Mesendoderm (in vitro differentiated cells): ENCODE measurements at regions not wholly inside any gene's neighbourhood (a gene's known extent, or its start where the extent isn't known, plus 50 kb on each side); places are given as distances from the start of the nearest gene placed in this dataset.

ENCODE experiments used
- DNase-seq: peaks from one replicate; pipeline ENCODE4 v3.0.0; 2013
- H2AK5ac ChIP-seq: 2 replicates; pipeline ENCODE4 v1.6.1; 2013; ENCODE audit warnings: low read length, inconsistent platforms
- H2BK120ac ChIP-seq: 2 replicates; pipeline ENCODE4 v1.6.1; 2013; ENCODE audit warnings: low read depth, mild to moderate bottlenecking, low read length, moderate library complexity, mixed read lengths
- H2BK15ac ChIP-seq: replicated peaks from 2 replicates; pipeline ENCODE4 v1.6.1; 2013; ENCODE audit warnings: low read depth, mild to moderate bottlenecking, moderate library complexity
- H2BK5ac ChIP-seq: 2 replicates; pipeline ENCODE4 v1.6.1; 2013; ENCODE audit warnings: low read length, inconsistent platforms
- H3K18ac ChIP-seq: 2 replicates; pipeline ENCODE4 v1.6.1; 2013; ENCODE audit warnings: mild to moderate bottlenecking, low read length, mixed read lengths
- H3K23ac ChIP-seq: one replicate; pipeline ENCODE4 v1.6.1; 2013; ENCODE audit warnings: low read length
- H3K27ac ChIP-seq: 2 replicates; pipeline ENCODE4 v1.5.1; 2013; ENCODE audit warnings: low read depth, mild to moderate bottlenecking, inconsistent platforms, low read length, moderate library complexity
- H3K27me3 ChIP-seq: 2 replicates; pipeline ENCODE4 v1.6.1; 2013; ENCODE audit warnings: low read length, control low read depth, mild to moderate bottlenecking, inconsistent platforms; ENCODE audit not compliant: insufficient read depth, poor library complexity
- H3K36me3 ChIP-seq: 2 replicates; pipeline ENCODE4 v1.6.1; 2013; ENCODE audit warnings: low read length, inconsistent platforms; ENCODE audit not compliant: control insufficient read depth, insufficient read depth
- H3K4ac ChIP-seq: one replicate; pipeline ENCODE4 v1.6.1; 2013; ENCODE audit warnings: low read depth, mild to moderate bottlenecking, low read length, moderate library complexity
- H3K4me1 ChIP-seq: 2 replicates; pipeline ENCODE4 v1.6.1; 2013; ENCODE audit warnings: low read depth, low read length, inconsistent platforms; ENCODE audit not compliant: control insufficient read depth
- H3K4me2 ChIP-seq: 2 replicates; pipeline ENCODE4 v1.6.1; 2013; ENCODE audit warnings: low read length
- H3K4me3 ChIP-seq: 2 replicates; pipeline ENCODE4 v1.5.1; 2013; ENCODE audit warnings: mild to moderate bottlenecking, low read length
- H3K56ac ChIP-seq: one replicate; pipeline ENCODE4 v1.6.1; 2013; ENCODE audit warnings: low read length
- H3K79me1 ChIP-seq: 2 replicates; pipeline ENCODE4 v1.6.1; 2013; ENCODE audit warnings: low read length, inconsistent platforms
- H3K79me2 ChIP-seq: 2 replicates; pipeline ENCODE4 v1.6.1; 2013; ENCODE audit warnings: mild to moderate bottlenecking, low read length; ENCODE audit not compliant: control insufficient read depth, insufficient read depth
- H3K9ac ChIP-seq: 2 replicates; pipeline ENCODE4 v1.6.1; 2013; ENCODE audit warnings: low read length, inconsistent platforms
- H4K5ac ChIP-seq: one replicate; pipeline ENCODE4 v1.6.1; 2013; ENCODE audit warnings: low read length
- H4K8ac ChIP-seq: one replicate; pipeline ENCODE4 v1.6.1; 2013; ENCODE audit warnings: low read depth, mild to moderate bottlenecking, control low read depth, low read length, moderate library complexity
- WGBS: extraction: QIAGEN DNeasy Blood & Tissue Kit; methylation state at CpG from one replicate; pipeline ENCODE4 v1.1.7; 2013; ENCODE audit warnings: low lambda C conversion rate, missing lambda C conversion rate; ENCODE audit not compliant: insufficient coverage; ENCODE audit errors: extremely low coverage; 5-methylcytosine and 5-hydroxymethylcytosine counted together

DNA sequence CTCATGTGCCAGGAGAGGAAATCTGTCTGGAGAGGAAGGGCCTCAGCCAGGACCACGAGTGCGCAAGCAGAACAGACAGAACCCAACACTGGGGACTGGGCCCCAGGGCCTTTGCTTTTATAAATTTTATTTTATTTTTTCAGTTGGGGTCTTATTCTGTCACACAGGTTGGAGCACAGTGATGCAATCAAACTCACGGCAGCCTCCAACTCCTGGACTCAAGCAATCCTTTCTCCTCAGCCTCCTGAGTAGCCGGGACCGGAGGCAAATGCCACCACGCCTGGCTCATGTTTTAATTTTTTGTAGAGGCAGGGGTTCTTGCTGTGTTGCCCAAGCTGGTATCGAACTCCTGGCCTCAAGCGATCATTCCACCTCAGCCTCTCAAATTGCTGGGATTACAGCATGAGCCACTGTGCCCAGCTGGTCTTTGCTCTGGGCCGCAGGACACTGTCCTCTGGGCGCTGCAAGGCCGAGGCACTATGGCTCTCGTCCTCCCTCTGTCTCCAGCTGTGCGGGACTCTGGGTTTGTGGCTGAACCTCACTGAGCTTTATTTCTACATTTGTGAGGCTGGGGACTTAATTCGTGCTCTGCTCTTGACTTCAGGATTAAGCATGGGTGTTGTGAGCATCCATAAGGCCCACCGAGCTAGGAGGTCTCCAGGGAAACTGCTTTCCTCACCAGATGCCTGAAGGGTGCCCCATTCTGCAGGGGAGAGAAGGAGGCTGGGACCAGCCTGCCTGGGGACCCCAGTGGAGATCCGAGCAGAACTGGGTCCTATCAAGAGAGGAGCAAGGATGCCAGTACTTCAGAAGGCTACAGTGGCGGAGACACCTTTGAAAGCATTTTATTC is 144.2 kb upstream of the VSTM2B start:
- Histone ChIP-seq H2BK5ac (no peak overlapping the region), H3K4me3 (no peak overlapping the region), H3K4me1 (no peaks in the 10 kb centered on the region), H3K27ac (no peak overlapping the region), H3K27me3 (no peaks in the 10 kb centered on the region), H4K8ac (no peak overlapping the region), H3K23ac (no peak overlapping the region), H3K9ac (no peak overlapping the region), H2BK120ac (no peak overlapping the region), H2BK15ac (no peak overlapping the region), H3K36me3 (no peaks in the 10 kb centered on the region), H2AK5ac (no peak overlapping the region), H3K4ac (no peak overlapping the region), H3K4me2 (no peak overlapping the region), H3K18ac (no peak overlapping the region), H3K79me2 (no peaks in the 10 kb centered on the region), H3K56ac (no peak overlapping the region), H4K5ac (no peak overlapping the region), H3K79me1 (no peaks in the 10 kb centered on the region)
- no CpG with 5 or more reads among the region's 17 CpGs for WGBS
- DNase-seq = no peak

DNA sequence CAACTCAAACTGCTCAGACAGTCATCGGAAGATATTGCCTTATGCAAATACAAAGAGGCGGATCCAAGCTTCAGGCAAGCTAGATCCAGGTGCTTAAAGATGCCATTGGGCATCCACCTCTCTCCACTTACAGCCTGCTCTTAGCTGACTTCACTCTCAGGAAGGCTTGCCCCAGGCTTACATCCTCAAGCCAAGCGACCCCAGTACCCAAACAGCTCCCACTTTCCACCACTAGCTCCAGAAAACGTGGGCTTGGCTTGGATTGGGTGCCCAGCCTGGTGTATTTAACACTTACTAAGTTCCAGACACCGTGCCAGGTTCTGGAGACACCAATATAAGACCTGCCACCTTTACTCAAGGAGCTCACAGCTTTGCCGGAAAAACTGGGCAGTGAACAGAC is 142.1 kb upstream of the VSTM2B start:
- no peaks in the 10 kb centered on the region for H3K79me2 ChIP-seq
- H3K56ac ChIP-seq = no peak overlapping the region
- H3K18ac ChIP-seq = no peak overlapping the region
- no peak overlapping the region for H3K27ac ChIP-seq
- H3K23ac ChIP-seq = no peak overlapping the region
- no peaks in the 10 kb centered on the region for H3K79me1 ChIP-seq
- no peak overlapping the region for H3K9ac ChIP-seq
- H2BK5ac ChIP-seq = no peak overlapping the region
- H2BK120ac ChIP-seq = no peak overlapping the region
- no CpG with 5 or more reads among the region's 6 CpGs for WGBS
- H3K27me3 ChIP-seq = no peaks in the 10 kb centered on the region
- no peak overlapping the region for H3K4me3 ChIP-seq
- no peak overlapping the region for H3K4me2 ChIP-seq
- no peak overlapping the region for H2AK5ac ChIP-seq
- DNase-seq = no peak
- H3K4me1 ChIP-seq = no peaks in the 10 kb centered on the region
- H4K5ac ChIP-seq = no peak overlapping the region
- no peak overlapping the region for H4K8ac ChIP-seq
- H3K36me3 ChIP-seq = no peaks in the 10 kb centered on the region
- no peak overlapping the region for H2BK15ac ChIP-seq
- H3K4ac ChIP-seq = no peak overlapping the region

DNA sequence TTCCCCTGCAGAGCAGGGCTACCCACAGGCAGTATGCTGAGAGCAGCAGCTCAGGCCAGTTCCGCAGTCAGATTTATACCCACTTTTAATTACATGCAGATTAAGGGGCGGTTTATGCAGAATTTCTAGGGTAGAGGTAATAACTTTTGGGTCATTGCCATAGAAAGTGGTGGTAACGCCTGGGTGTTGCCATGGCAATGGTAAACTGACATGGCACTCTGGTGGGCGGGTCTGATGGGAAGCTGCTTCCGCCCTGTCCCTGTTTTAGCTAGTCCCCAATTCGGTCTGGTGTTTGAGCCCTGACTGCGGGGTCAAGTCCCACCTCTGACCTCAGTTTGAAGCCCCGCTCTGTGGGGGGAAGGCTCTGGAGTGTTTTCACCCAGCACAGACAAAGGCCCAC is 141.1 kb upstream of the VSTM2B start:
- Histone ChIP-seq H3K36me3 (no peaks in the 10 kb centered on the region), H3K9ac (no peak overlapping the region), H3K79me1 (no peaks in the 10 kb centered on the region), H2AK5ac (no peak overlapping the region), H3K79me2 (no peaks in the 10 kb centered on the region), H3K18ac (no peak overlapping the region), H3K27me3 (no peaks in the 10 kb centered on the region), H4K8ac (no peak overlapping the region), H3K4me3 (no peak overlapping the region), H3K4me1 (no peaks in the 10 kb centered on the region), H3K56ac (no peak overlapping the region), H3K27ac (no peak overlapping the region), H3K4ac (no peak overlapping the region), H2BK15ac (no peak overlapping the region), H3K4me2 (no peak overlapping the region), H2BK5ac (no peak overlapping the region), H3K23ac (no peak overlapping the region), H4K5ac (no peak overlapping the region), H2BK120ac (no peak overlapping the region)
- no CpG with 5 or more reads among the region's 8 CpGs for WGBS
- no peak for DNase-seq

DNA sequence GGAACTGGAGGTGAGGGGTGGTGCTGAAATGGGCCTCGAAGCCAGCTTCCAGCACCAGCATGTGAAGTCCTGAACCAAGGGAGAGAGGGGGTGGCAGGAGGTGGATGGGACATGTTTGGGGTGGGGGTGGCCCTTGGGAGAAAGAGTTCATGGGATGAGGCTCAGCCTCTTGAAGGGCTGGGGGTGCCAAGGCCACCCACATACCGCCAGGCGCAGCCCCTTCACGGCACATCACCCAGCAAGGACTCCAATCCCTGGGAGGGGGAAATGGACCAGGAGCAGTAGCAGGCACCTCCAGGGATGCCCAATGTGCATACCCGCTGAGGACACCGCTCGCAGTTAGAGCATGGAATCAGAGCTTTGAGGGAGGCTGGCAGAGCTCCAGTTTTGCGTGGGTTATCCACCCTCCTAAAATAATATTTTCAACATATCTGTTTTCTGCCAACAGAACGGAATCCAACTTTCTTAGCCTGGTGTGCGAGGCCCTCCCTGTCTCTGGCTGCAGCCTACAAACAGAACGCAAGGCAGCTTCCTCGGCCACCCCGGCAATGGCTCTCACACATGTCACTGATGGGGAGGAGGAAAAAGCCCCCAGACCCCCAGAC is 140.5 kb upstream of the VSTM2B start:
- no peaks in the 10 kb centered on the region for H3K36me3 ChIP-seq
- no peak overlapping the region for H4K8ac ChIP-seq
- no peak overlapping the region for H3K4me2 ChIP-seq
- no peak overlapping the region for H3K18ac ChIP-seq
- DNase-seq = no peak
- no peak overlapping the region for H2BK15ac ChIP-seq
- no peaks in the 10 kb centered on the region for H3K4me1 ChIP-seq
- no peak overlapping the region for H3K9ac ChIP-seq
- H3K79me1 ChIP-seq = no peaks in the 10 kb centered on the region
- H2BK120ac ChIP-seq = no peak overlapping the region
- no peak overlapping the region for H3K56ac ChIP-seq
- H3K23ac ChIP-seq = no peak overlapping the region
- H3K4me3 ChIP-seq = no peak overlapping the region
- no peak overlapping the region for H3K4ac ChIP-seq
- no peaks in the 10 kb centered on the region for H3K27me3 ChIP-seq
- H4K5ac ChIP-seq = no peak overlapping the region
- H2AK5ac ChIP-seq = no peak overlapping the region
- no peak overlapping the region for H2BK5ac ChIP-seq
- H3K79me2 ChIP-seq = no peaks in the 10 kb centered on the region
- WGBS = no CpG with 5 or more reads among the region's 13 CpGs
- H3K27ac ChIP-seq = no peak overlapping the region

DNA sequence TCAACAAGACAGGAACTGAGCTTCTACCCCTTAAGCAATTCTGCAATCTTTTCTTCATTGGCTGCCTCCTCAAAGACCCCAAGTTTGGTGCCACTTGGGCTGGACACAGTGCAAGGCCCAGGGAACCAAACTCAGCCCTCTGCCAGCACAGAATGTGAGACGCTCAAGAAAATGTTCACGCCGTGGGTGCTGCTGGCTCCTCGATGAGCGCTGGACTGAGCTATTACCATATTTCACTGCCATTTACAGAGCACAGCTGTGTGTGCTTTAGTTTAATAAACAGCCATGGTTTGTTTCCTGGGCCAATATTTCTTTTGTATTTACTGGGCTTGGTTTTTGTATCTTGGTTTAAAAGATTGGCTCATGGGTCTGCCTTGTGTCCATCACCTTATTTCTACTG is 138.8 kb upstream of the VSTM2B start:
- Histone ChIP-seq H3K18ac (no peak overlapping the region), H3K4me3 (no peak overlapping the region), H2BK15ac (no peak overlapping the region), H3K9ac (no peak overlapping the region), H3K79me2 (no peaks in the 10 kb centered on the region), H2BK120ac (no peak overlapping the region), H2AK5ac (no peak overlapping the region), H4K8ac (no peak overlapping the region), H3K4me1 (no peaks in the 10 kb centered on the region), H3K4ac (no peak overlapping the region), H3K27ac (no peak overlapping the region), H3K23ac (no peak overlapping the region), H3K27me3 (no peaks in the 10 kb centered on the region), H4K5ac (no peak overlapping the region), H3K56ac (no peak overlapping the region), H2BK5ac (no peak overlapping the region), H3K4me2 (no peak overlapping the region), H3K36me3 (no peaks in the 10 kb centered on the region), H3K79me1 (no peaks in the 10 kb centered on the region)
- DNase-seq = no peak
- no CpG with 5 or more reads among the region's 5 CpGs for WGBS
